Activated T-cell treated with anti-CD3 and anti-CD28 coated beads, Interleukin-2, amount 50 U/mL, for 24 hours (primary cell): ENCODE measurements at regions not wholly inside any gene's neighbourhood (a gene's known extent, or its start where the extent isn't known, plus 50 kb on each side); places are given as distances from the start of the nearest gene placed in this dataset.
"Not testable (repeated sequence)": the region's sequence is repeated elsewhere in the genome, so short reads cannot be mapped to it uniquely, and the experiment has no call there.

Experiments
- DNase-seq: peaks from one replicate; pipeline ENCODE4 v3.0.0-alpha.2; 2020
- H3K27ac Mint-ChIP-seq: 2 replicates; pipeline ENCODE4 v1.8.0; 2020; ENCODE audit warnings: mild to moderate bottlenecking, mixed read lengths
- H3K27me3 Mint-ChIP-seq: 2 replicates; pipeline ENCODE4 v1.8.0; 2020; ENCODE audit warnings: mixed read lengths
- H3K36me3 Mint-ChIP-seq: 2 replicates; pipeline ENCODE4 v1.8.0; 2020; ENCODE audit warnings: low read depth, mixed read lengths
- H3K4me1 Mint-ChIP-seq: 2 replicates; pipeline ENCODE4 v1.8.0; 2020; ENCODE audit warnings: low read depth, mixed read lengths
- H3K4me3 Mint-ChIP-seq: 2 replicates; pipeline ENCODE4 v1.8.0; 2020; ENCODE audit warnings: mild to moderate bottlenecking, moderate library complexity, mixed read lengths
- H3K9me3 Mint-ChIP-seq: 2 replicates; pipeline ENCODE4 v1.8.0; 2020; ENCODE audit warnings: mixed read lengths

GRCh38 chr1:208486677-208487076 lies 242.5 kb upstream of the PLXNA2 start:
- DNase-seq: no peak
- Mint-ChIP-seq H3K9me3 (no peaks in the 10 kb centered on the region), H3K4me1 (no peaks in the 10 kb centered on the region), H3K27ac (no peak overlapping the region), H3K4me3 (no peak overlapping the region), H3K36me3 (no peaks in the 10 kb centered on the region), H3K27me3 (no peaks in the 10 kb centered on the region)

DNA sequence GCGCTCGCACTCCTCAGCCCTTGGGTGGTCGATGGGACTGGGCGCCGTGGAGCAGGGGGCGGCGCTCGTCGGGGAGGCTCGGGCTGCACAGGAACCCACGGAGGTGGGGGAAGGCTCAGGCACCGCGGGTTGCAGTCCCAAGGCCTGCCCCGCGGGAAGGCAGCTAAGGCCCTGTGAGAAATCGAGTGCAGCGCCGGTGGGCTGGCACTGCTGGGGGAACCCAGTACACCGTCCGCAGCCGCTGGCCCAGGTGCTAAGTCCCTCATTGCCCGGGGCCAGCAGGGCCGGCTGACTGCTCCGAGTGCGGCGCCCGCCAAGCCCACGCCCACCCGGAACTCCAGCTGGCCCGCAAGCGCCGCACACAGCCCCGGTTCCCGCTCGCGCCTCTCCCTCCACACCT lies 244.2 kb upstream of the PLXNA2 start:
- H3K9me3 Mint-ChIP-seq, H3K4me3 Mint-ChIP-seq, DNase-seq, H3K36me3 Mint-ChIP-seq, H3K27ac Mint-ChIP-seq, H3K4me1 Mint-ChIP-seq, H3K27me3 Mint-ChIP-seq: not testable (repeated sequence)

- DNase-seq: no peak
- no peak overlapping the region for H3K4me3 Mint-ChIP-seq
- H3K27ac Mint-ChIP-seq: no peak overlapping the region
- peaks cover 37% of the 10 kb centered on the region for H3K27me3 Mint-ChIP-seq
- H3K4me1 Mint-ChIP-seq: no peaks in the 10 kb centered on the region
- H3K9me3 Mint-ChIP-seq: no peaks in the 10 kb centered on the region
- no peaks in the 10 kb centered on the region for H3K36me3 Mint-ChIP-seq
These were observed 252.5 kb upstream of the PLXNA2 start for GRCh38 chr1:208496467-208497371.

GRCh38 chr1:208497866-208498541 lies 253.8 kb upstream of the PLXNA2 start:
- Mint-ChIP-seq H3K36me3 (no peaks in the 10 kb centered on the region), H3K27ac (no peak overlapping the region), H3K9me3 (no peaks in the 10 kb centered on the region), H3K27me3 (peaks cover 32% of the 10 kb centered on the region), H3K4me3 (no peak overlapping the region), H3K4me1 (no peaks in the 10 kb centered on the region)
- no peak for DNase-seq

DNA sequence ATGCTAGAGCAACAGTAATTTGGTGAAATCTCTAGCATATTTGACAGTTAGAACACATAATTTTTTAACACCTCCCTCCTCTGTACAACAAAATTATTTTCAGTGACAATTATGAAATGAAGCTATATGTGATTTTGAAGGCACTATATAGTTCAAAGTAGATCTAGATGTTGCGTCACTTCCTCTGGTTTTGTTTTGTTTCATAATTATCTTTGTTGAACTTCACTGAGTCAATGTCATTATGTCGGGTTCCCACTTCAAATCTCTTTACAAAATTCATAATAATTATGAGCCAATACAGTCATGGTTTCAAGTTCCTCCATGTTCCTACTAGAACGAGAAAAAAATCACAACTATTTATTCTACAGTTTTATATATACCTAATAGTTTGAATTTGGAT lies 254.8 kb upstream of the PLXNA2 start:
- no peaks in the 10 kb centered on the region for H3K9me3 Mint-ChIP-seq
- DNase-seq: no peak
- no peak overlapping the region for H3K4me3 Mint-ChIP-seq
- no peaks in the 10 kb centered on the region for H3K4me1 Mint-ChIP-seq
- H3K27me3 Mint-ChIP-seq: peaks cover 35% of the 10 kb centered on the region
- no peaks in the 10 kb centered on the region for H3K36me3 Mint-ChIP-seq
- H3K27ac Mint-ChIP-seq: no peak overlapping the region

DNA sequence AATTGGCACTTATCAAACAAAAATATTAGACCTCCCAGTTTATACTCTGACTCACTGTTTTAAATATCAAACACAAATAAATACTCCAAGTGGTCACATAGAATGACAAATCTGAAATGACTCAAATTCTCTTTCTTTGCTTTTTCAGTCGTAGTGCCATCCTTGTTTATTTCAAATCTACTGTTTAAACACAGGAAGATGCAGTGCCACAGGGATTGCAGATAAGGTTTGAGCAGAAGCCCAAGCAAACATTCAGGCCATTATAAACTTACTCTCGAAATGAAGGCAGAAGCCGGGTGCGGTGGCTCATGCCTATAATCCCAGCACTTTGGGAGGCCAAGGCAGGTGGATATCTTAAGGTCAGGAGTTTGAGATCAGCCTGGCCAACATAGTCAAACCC lies 255.4 kb upstream of the PLXNA2 start:
- DNase-seq: no peak
- no peak overlapping the region for H3K4me3 Mint-ChIP-seq
- H3K27ac Mint-ChIP-seq: no peak overlapping the region
- no peaks in the 10 kb centered on the region for H3K9me3 Mint-ChIP-seq
- H3K27me3 Mint-ChIP-seq: peaks cover 36% of the 10 kb centered on the region
- H3K4me1 Mint-ChIP-seq: no peaks in the 10 kb centered on the region
- no peaks in the 10 kb centered on the region for H3K36me3 Mint-ChIP-seq

GRCh38 chr1:208500375-208500774 lies 256.2 kb upstream of the PLXNA2 start:
- no peak overlapping the region for H3K27ac Mint-ChIP-seq
- DNase-seq: no peak
- no peak overlapping the region for H3K4me3 Mint-ChIP-seq
- no peaks in the 10 kb centered on the region for H3K9me3 Mint-ChIP-seq
- peaks cover 33% of the 10 kb centered on the region for H3K27me3 Mint-ChIP-seq
- no peaks in the 10 kb centered on the region for H3K4me1 Mint-ChIP-seq
- no peaks in the 10 kb centered on the region for H3K36me3 Mint-ChIP-seq

DNA sequence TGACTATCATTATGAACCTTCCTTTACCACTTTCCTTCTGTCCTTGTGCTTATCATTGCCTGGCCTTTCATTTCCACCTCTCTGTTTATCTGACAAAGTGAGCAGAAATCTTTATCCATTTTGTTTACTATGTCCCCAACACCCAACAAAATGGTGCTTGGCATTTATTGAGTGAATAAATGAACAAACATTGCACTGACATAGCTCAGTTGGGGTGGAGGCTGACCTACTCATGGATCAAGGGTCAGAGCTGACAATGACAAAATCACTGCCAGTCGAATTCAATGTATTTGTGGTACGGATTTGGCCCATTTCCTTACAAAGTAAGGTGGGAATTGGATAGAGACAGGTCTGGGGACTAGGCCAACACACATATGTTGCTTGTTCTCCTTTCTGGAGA lies 257.4 kb upstream of the PLXNA2 start:
- H3K4me3 Mint-ChIP-seq: no peak overlapping the region
- H3K4me1 Mint-ChIP-seq: no peaks in the 10 kb centered on the region
- no peaks in the 10 kb centered on the region for H3K9me3 Mint-ChIP-seq
- H3K27me3 Mint-ChIP-seq: peaks cover 31% of the 10 kb centered on the region
- no peak for DNase-seq
- no peaks in the 10 kb centered on the region for H3K36me3 Mint-ChIP-seq
- no peak overlapping the region for H3K27ac Mint-ChIP-seq

GRCh38 chr1:208503787-208504186 lies 259.6 kb upstream of the PLXNA2 start:
- Mint-ChIP-seq H3K36me3 (no peaks in the 10 kb centered on the region), H3K27me3 (peaks cover 21% of the 10 kb centered on the region), H3K27ac (no peak overlapping the region), H3K4me1 (no peaks in the 10 kb centered on the region), H3K4me3 (no peak overlapping the region), H3K9me3 (no peaks in the 10 kb centered on the region)
- no peak for DNase-seq

DNA sequence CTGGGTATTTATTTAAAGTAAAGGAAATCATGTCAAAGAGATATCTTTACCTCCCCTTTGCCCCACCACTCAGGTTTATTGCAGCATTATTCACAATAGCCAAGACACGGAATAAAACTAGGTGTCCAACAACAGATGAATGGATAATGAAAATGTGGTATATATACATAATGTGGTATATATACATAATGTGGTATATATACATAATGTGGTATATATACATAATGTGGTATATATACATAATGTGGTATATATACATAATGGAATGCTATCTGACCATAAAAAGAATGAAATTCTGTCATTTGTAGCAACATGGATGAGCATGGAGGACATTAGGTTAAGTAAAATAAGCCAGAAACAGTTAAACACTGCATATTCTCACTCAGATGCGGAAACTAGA lies 262.6 kb upstream of the PLXNA2 start:
- peaks cover 8% of the 10 kb centered on the region for H3K27me3 Mint-ChIP-seq
- no peaks in the 10 kb centered on the region for H3K9me3 Mint-ChIP-seq
- H3K4me1 Mint-ChIP-seq: no peaks in the 10 kb centered on the region
- no peaks in the 10 kb centered on the region for H3K36me3 Mint-ChIP-seq
- no peak overlapping the region for H3K4me3 Mint-ChIP-seq
- H3K27ac Mint-ChIP-seq: no peak overlapping the region
- DNase-seq: no peak

DNA sequence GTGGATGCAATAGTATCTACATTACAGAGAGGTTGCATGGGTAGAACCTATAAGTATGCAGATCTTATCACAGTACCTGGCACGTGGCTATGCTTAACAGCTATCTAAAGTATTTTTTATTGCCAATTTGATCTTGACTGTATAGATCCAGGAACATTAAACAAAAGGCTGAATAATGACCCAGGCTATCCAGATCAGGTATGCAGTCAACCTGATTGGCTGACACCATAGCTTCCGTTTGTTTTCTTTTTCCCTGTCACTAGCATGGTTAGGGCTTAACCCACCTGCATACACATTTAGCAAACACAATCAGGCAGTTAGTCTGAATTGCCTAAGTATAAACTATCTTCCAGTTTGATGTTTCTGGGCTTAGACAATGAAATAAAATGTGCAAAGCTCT lies 264.9 kb upstream of the PLXNA2 start:
- H3K27ac Mint-ChIP-seq: no peak overlapping the region
- H3K36me3 Mint-ChIP-seq: no peaks in the 10 kb centered on the region
- H3K9me3 Mint-ChIP-seq: no peaks in the 10 kb centered on the region
- no peaks in the 10 kb centered on the region for H3K4me1 Mint-ChIP-seq
- peaks cover 5% of the 10 kb centered on the region for H3K27me3 Mint-ChIP-seq
- no peak for DNase-seq
- no peak overlapping the region for H3K4me3 Mint-ChIP-seq

DNA sequence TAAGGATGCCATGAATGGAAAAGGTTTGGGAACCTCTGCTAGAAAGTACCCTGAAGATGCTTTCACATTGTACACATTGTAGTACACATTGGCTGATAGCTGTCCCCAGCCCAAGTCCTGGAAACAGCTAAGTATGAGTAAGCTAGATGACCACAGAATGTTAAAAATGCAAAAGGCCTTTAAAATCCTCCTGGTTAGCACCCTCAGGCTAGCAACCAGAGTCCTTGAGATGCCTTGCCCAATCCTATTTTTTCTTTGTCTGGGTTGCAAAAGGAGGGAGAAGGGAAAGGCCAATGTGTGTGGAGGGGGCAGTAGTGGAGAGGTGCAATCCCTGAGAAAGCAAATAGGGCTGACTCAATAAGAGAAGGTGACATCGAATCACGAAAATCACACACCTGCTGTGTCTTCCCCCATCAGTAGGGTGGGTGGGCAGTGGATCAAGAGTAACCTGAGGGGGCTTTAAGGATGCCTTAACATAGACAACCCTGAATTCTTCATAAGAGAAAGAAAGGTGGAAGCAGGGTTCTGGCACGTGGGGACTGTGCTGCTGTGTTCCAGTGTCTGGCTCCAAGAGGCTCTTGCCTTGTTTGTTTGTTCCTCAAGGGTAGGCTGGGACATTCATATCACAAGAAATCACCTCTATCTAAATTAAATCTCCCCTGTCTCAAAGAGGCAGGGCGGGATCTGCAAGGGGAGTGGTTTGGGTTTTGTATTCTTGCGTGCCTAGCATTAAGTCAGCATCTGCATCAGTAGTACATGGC lies 266.2 kb upstream of the PLXNA2 start:
- Mint-ChIP-seq H3K36me3 (no peaks in the 10 kb centered on the region), H3K27ac (no peak overlapping the region), H3K4me3 (no peak overlapping the region), H3K4me1 (no peaks in the 10 kb centered on the region), H3K27me3 (no peaks in the 10 kb centered on the region), H3K9me3 (no peaks in the 10 kb centered on the region)
- DNase-seq: no peak

- Mint-ChIP-seq H3K36me3 (no peaks in the 10 kb centered on the region), H3K27ac (no peak overlapping the region), H3K27me3 (no peaks in the 10 kb centered on the region), H3K4me1 (no peaks in the 10 kb centered on the region), H3K4me3 (no peak overlapping the region), H3K9me3 (no peaks in the 10 kb centered on the region)
- DNase-seq: no peak
These were observed 267.2 kb upstream of the PLXNA2 start for GRCh38 chr1:208511242-208511860.

GRCh38 chr1:208513799-208514198 lies 269.6 kb upstream of the PLXNA2 start:
- no peak overlapping the region for H3K27ac Mint-ChIP-seq
- H3K9me3 Mint-ChIP-seq: peaks cover 2% of the 10 kb centered on the region
- H3K36me3 Mint-ChIP-seq: no peaks in the 10 kb centered on the region
- H3K4me1 Mint-ChIP-seq: no peaks in the 10 kb centered on the region
- DNase-seq: no peak
- H3K27me3 Mint-ChIP-seq: no peaks in the 10 kb centered on the region
- no peak overlapping the region for H3K4me3 Mint-ChIP-seq
